GM21447 (cell line): ENCODE measurements at regions not wholly inside any gene's neighbourhood (a gene's known extent, or its start where the extent isn't known, plus 50 kb on each side); places are given as distances from the start of the nearest gene placed in this dataset.

Experiments used
- ATAC-seq: cut with Tn5 transposase; IDR thresholded peaks from one replicate; pipeline ENCODE4 v1.9.1; 2021; ENCODE audit not compliant: unreplicated experiment

DNA sequence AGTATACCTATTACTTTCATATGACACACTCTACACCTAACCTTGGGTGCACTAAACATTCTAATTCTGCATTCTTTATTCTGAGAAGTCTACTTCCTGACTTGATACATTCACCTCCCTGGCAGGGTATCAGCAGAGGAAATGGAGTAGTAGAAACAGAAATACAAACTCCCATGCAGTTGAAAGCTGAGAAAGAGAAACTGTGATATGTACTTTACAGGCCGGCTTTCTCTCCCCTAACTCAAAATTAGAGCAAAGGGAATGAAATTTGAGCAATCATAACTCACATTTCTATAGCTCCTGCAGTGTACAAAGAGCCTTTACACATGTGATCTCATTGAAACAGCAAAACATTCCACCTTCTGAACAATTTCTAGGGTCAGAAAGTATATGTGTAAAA, 135.5 kb upstream of the COL8A1 start:
- ATAC-seq, result no peak

DNA sequence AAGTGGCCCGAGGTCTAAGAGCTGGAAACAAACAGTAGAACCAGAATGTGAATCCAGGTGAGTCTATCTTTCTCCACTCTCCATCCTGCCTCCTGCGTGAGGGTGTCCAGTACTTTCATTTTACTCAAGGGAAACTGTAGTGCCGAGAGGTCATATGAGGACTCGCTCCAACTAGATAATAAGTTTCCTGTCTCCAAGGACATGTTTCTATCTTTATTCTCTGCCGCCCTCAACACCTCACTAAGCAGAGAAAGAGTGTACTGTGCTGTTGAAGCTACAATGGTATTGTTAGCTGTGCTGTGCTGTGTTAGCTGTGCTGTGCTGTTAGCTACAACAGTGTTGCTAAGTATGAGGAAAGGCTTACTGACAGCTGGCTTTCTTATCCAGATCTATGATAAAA, 137.9 kb upstream of the COL8A1 start:
- ATAC-seq, result no peak

DNA sequence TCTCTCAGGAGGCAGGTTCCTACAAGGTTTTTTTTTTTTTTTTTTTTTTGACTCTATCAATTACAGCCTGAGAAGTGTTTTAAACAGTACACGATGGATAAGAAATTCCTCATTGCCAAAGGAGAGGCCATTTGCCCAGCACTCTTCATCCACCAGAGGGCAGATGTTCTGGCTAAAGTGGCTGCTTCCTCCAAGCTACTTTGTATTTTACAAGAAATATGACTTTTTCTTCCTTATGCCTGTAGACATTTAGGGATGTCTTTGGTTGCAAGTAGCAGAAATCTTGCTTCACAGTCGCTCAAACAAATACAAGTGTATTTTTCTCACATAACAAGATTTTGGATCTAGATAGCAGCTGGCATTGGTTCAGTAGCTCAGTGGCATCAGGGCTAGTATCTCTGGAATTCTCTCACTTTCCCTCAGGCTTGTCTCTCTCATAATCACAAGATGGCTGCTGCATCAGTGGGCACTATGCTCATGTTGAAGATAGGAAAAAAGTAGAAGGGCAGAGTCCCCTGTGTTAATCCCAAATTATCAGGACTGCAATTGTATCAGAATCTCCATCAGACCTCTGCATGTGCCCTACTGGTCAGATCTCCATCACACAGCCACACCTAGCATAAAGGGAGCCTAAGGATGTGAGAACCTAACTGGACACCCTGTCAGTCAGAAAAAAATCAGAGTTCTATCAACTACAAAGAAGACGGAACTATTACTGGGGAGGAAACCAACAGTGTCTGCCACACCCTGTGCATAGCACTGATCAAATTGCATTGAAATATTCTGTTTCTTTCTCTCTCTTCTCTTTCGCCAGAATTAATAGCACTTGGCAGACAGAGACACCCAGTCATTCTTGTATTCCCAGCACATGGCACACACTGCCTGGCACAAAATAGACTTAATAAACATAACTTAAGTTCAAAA, 138.9 kb upstream of the COL8A1 start:
- ATAC-seq, result no peak

DNA sequence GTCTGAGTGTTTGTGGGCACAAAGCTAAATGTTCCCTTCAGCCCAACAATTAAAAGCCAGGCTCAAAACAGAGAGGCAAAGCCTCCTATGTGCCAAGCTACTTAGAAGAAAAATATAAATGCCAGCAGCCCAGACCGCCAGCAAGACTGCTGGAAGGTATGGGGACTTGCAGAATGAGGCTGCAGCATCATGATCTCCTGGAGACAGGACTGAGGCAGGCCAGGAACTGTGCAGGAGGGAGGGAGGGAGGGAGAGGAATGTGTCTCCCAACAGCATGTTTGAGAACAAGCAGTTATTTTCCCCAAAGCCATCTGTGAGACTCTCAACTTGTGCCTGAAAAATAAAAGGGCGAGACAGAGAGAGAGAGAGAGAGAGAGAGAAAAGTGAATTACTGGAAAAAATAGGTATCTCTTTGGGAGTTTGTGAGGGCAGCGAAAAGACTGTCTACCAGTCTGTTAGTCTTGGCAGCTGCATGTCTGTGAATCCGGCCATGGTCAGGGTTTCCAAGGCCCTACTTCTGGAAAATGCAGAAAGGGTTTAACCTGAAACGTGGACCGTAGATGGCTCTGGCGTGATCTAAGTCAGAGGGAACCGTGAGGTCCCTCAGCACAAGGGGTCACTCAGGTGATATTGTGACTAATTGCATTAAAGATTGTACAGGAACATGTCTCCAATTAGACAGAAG, 139.7 kb upstream of the COL8A1 start:
- ATAC-seq, result no peak

DNA sequence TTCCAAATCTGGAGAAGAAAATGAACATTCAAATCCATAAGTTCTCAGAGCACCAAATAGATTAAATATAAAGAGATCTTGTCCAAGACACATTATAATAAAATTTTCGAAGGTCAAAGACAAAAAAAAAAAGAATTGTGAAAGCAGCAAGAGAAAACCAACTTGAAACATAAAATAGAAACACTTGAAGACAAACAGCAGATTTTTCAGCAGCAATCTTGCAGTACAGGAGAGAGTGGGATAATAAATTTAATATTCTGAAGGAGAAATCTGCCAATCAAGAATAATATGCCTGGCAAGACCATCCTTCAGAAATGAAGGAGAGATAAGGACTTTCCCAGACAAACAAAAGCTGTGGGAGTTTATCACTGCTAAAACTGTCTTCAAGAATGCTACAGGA, 150.5 kb upstream of the COL8A1 start:
- ATAC-seq, result no peak

DNA sequence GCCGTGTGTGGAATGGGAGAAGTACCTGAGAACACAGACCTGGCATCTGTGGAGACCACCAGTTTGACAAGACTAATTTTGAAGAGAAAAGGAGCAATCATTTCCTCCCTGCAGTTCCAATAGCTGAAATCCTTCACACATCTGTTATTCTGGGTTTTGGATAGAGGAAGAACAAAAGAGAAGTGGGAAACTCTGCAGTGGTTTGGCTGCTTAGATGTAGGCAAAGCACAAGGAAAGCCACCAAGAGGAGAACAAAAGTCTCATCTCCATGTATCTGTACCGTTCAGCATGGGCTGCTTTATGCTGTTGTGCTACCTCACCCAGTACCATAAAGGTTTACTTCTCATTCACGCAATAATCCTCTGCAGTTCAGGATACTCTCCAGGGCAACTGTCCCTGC, 153.1 kb upstream of the COL8A1 start:
- ATAC-seq, result no peak

DNA sequence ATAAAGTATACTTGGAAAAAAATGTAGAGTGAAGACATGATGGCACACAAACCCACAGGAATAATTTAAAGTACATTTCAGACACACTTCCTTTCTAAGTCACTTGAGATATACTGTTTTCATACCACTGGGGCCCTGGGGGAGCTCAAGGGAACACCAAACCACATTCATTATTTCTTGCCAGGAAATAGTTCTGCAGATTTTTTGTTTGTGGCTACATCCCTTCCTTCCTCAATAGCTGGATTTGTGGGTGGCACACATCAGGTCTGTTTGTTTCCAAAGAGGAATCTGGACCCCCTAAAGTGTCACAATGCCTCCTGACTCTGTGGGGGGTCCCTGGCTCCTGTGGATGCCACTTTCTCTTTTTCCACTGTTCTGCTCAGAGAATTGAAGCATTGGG, 153.5 kb upstream of the COL8A1 start:
- no peak for ATAC-seq

DNA sequence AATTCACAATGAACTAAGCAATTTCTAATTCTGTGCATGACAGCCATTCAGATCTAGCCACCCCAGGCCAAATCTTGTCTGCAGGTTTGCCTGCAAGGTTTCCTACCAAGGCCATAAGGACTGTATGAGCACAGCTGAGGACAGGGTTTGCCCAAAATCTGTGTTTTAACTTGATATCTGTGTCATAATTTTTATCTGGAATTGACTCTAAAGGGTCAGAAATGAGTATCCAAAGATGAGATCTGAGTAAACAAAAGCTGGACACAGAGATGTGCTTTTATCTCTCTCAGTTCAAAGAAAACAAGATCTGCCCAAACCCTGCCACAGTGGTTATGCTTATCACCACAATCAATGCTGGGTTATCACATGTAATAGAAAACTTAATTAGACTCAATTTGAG, 154.6 kb upstream of the COL8A1 start:
- ATAC-seq, result no peak

DNA sequence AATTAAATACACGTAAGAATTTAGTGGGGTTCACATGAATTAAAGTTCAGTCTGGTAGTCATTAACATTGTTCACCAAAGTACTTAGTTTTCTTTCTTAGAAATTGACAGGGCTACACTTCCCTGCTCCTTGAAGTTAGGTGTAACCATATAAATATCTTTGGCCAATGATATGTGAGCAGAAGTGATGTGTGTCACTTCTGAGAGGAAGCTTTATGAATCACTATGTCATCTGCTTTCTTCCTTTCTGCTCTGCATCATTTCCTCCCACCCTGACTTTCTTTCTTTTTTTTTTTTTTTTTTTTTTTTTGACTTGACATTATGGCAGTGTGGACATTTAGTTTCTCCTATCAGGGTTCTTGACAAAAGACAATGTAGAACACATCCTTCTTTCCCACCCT, 156.2 kb upstream of the COL8A1 start:
- no peak for ATAC-seq

DNA sequence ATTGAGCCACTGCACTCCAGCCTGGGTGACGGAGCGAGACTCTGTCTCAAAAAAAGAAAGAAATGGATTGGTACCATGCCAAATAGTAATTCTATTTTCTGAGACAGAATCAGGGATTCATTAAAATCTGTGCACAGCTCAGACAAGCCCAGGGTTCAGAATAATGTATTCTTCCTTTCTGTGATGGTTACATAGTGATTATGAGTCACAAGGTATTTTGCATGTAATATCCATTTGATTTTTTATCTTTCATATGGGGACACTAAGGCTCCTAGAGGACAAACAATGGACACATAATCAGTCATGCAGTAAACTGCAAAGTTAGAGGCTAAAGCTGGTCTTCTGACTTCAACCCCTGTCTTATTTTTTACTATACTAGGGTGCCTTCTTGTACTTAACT, 156.8 kb upstream of the COL8A1 start:
- ATAC-seq, result no peak

DNA sequence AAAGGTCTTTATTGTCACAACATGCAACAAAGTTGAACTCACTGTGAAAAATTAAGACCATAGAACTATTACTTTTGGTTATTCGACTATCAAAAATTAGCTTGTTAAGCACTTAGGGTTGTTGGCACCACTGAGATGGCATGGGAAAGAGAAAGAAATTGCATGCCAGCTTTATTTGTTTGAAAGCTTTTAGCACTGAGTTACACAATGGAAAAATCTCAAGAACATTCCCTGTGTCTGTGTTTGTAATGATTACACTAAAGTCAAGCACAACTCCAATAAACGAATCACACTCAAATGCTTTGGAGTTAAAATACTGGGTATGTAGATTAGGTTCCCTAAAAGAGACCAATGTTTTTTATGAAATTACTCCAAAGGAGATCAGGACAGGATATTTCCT, 158.6 kb upstream of the COL8A1 start:
- no peak for ATAC-seq

DNA sequence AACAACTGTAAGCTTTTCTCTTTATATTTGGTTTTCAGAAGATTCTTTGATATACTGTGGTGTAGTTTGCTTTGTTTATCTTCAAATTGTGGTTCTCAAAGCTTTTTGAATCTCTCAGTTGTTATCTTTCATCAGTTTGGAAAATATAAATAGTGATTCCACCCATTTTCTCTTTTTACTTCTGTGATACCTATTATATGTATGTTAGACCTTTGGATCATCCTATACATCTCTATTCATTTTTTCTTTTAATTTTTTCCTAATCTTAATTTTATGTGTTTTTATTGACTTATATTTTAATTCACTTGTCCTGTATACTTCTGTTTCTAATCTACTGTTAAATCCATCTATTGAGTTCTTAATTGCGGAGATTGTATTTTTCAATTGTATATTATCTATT, 160.7 kb upstream of the COL8A1 start:
- ATAC-seq, result no peak

DNA sequence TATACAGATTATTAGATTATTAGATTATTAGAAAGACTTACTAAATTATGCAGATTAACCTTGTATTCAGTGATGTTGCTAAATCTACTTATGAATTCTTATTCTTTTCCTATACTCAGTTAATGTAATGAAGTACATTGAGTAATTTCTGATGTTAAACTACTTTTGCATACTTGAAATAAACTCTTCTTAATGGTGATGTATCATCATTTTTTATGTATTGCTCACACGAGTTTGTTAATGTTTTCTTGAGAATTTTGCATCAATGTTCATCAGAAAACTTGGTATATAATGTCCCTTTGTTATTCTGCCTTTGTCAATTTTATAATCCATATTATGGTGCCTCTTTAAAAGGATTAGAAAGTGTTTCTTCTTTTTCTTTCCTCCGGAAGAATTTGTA, 163.2 kb upstream of the COL8A1 start:
- no peak for ATAC-seq

DNA sequence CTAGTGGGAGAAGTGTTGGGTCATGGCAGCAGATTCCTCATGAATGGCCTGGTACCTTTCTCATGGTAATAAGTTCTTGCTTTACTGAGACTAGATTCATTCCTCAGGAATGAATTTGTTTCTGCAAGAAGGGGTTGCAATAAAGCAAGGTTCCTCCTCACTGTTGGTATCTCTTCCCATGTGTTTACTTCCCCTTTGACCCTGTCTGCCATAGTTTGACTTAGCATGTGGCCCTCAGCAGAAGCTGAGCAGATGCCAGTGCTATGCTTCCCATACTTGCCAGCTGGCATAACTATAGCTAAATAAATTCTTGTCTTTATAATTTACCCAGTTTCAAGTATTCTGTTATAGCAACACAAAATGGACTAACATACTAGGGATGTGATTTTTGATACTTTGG, 163.6 kb upstream of the COL8A1 start:
- no peak for ATAC-seq

DNA sequence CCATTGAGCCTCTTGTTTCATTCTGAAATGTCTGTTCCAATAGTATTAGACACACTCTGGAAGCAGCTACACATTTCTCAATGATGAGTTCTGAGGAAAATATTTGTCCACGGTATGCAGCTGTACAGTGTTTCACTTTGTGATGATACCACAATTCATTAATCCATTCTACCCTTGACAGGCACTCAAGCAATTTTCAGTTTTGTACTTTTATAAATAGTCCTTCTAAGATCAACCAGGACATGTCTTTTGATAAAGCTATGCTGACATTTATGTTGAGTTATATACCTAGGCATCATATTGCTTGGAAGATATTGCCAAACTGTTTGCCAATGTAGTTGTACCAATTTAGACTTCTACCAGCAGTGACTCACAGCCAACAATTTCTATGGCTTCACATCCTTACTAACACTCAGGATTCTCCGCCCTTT, 165.1 kb upstream of the COL8A1 start:
- no peak for ATAC-seq

DNA sequence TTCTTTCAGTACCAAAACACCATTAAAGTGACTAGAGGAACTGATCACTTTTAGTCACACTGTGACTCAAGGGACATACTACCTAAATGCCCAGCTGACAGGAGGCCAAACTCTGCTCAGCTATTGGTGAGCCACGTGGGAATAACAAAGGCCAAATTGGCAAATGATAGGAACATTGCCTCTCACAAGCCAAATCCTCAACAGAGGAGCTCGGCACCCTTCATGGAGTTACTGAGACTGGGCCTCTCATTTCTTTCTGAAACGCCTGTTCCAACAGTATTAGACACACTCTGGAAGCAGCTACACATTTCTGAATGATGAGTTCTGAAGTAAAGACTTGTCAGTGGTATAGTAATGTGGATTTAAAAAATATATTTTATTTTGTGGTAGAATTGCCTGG, 166.0 kb upstream of the COL8A1 start:
- no peak for ATAC-seq

DNA sequence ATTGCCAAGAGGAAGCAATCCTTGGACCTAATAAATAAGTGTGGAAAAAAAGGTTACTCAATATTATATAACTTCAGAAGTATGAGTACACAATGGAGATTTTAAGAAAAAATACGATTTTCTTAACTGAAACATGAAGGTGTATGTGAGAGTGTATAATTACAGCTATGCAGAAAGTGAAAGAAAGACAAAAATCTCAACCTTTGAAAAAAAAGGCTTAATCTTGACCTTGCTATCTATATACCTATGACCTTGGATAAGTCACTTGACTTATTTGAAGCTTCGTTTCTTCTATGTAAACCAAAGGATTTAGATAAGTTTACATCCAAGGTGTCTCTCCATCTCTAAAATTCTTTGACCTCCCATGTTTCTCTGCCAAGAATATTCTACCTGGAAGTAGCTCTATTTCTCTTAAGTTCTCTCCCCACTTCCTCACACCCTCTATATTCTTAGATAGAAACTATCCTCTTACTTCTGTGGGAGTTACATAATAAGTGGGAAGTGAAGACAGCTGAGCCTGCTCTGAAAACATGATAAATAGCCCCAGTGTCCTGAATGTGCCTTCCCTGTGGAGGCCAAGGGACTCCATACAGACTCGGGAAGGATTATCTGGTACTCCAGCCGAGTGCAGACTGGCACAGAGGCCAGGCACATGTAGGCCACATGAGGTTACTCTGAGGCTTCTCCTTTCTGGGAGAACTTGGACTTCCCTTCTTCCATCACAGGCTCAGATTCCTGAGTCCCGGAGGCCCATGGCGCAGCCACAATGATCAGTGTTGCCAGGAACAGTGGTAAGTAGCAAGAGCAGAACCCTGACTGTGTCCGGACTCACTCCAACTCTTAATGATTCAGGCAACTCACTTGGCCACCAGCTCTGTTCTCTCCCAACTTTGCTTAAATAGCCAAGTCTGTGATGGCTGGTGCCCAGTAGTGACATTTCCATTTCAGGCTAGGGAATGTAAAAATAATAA, 166.8 kb upstream of the COL8A1 start:
- ATAC-seq, result no peak

DNA sequence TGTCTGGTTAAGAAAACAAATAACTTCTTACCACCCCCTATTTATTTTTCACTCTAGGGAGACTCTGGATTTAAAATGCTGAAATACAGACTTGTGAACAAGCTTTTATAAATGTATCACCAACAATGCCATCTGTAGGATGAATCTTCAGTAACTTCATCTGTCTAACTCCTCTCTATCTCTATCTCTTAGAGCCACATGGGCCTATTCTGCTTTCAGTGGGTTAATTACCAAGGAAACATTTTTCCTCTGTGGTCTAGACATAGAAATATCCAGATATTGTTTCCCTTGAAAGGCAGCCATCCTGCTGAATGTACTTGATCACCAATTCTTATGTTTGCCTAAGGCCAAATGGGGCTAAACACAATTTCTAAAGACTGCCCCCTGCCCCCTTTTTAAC, 167.6 kb upstream of the COL8A1 start:
- no peak for ATAC-seq

DNA sequence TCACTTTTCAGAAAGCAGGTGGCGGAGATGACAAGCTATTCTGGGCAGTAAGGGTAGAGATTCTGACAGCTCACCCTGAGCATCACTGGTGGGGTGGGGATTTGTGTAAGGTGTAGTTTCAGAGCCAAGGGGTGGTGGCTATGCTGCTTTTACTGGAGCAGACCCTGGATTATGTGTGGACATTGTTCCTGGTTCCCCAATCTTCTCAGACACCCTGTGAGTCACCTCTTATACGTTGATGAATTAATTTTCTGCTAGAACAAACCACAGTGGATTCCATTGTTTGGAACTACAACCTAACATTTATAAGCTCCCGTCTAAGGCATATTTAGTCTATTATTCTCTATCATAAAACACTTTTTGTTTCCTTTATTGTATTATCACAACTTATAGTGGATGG, 169.5 kb upstream of the COL8A1 start:
- ATAC-seq, result no peak

DNA sequence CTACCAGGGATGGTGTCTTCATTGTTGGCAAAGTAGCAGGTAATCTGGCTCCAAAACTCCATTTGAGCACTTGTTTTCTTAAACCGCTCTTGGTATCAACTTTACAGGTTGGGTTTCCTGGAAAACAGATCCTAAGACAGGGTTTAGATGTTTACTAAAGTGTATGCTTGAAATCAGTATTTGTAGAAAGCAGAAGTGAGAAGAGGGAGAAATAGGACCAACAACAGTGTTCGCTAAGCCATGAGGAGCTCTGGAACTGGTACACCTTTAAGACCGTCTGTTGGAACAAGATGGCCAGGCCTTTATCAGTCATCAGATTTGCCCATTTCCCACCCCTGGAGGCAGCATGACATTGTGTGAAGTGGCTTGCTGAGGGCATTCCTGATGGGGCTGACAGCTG, 171.0 kb upstream of the COL8A1 start:
- ATAC-seq, result no peak

DNA sequence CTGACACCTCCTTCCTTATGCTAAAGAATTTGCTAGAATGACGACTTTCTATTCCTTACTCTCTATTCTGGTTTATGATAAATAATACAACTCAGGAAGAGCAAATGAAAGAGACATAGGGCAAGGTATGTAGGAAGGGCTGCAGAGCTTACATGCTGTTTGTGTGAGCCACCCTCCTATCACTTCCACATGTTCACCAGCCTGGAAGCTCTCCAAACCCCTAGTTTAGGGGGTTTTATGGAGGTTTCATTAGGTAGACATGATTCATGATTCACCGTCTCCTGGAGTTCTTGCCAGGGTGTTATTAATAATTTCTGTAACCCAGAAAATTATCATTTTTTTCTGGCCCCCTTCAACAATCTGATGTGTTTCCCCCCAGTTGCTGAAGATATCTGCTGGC, 172.1 kb upstream of the COL8A1 start:
- no peak for ATAC-seq
